GM19035 (cell line): ENCODE measurements at regions not wholly inside any gene's neighbourhood (a gene's known extent, or its start where the extent isn't known, plus 50 kb on each side); places are given as distances from the start of the nearest gene placed in this dataset.

Source experiments
- ATAC-seq: cut with Tn5 transposase; IDR thresholded peaks from one replicate; pipeline ENCODE4 v1.9.1; 2021; ENCODE audit not compliant: unreplicated experiment

DNA sequence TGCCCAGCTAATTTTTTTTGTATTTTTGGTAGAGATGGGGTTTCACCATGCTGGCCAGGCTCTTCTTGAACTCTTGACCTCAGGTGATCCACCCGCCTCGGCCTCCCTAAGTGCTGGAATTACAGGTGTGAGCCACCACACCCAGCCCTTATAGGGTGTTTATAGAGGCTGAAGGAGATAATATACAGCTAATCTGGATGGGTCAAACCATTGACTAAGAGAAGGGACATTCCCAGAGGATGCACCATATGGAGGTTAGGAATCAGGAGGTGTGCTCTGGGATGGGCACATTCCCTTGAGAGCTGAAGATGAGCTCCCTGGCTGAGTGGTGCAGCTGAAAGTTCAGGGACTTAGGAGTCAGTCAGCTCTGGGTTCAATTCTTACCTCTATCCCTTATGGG, 68.3 kb upstream of the SHISA3 start:
- ATAC-seq, result no peak

DNA sequence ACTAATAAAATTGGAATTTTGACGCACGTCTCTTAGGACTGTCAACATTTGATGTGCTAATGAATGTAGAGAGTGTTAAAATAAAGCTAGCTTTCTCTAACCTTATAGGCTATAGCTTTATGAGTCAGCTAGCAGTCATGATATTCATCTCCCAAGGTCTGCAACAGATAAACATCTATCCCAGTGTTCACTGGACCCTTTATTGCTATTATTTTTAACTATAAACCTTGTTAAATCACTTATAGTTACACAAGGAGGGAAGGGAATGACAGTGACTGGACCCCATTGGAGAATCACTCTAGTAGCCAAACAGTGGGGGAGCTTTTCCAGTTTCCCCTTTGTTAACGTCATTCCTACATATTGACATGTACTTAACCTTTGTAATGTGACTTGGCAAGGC, 67.9 kb upstream of the SHISA3 start:
- ATAC-seq, result no peak

GRCh38 chr4:42330002-42330592, 67.2 kb upstream of the SHISA3 start:
- ATAC-seq, result no peak

GRCh38 chr4:42331040-42331439, 66.2 kb upstream of the SHISA3 start:
- ATAC-seq, result no peak

DNA sequence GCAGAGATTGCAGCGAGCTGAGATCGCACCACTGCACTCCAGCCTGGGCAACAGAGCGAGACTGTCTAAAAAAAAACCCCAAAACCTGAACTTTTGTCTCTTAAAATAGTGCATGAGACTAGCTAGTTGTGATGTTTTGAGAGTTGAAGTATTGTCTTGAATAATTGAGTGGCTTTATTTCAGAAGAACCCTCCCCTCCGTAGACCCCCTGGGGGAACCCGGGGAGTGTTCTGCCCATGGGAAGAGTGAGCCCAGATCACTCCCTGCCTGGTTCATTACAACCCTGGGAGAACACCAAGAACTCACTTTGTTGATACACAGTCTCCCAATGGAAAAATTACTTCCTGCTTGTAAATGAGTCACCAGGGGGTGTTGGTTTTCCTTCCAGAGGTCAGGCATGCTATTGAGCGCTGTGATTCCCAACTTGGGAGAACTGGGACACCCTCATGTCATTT, 65.3 kb upstream of the SHISA3 start:
- ATAC-seq, result no peak

DNA sequence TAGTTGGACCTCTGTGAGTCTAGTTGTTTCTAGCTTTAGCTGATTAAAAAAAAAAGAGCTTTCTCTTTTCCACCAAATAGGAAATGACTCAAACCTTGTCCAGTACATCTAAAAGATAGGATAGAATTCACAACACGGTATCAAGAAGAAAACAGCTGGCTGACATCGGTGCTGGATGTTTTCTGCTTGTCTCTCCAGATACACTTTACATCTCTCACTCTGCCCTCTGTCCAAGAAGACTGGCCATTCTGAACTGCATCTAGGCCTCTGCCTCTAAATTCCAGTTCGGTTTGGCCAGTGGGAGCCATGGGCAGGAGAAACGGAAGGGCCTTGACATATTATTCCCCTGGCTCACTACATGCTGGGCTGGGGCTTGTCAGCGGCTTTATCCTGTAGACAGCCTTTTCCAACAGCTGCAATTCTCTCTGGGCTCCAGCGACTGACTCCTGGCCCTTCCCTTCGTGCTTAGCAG, 57.3 kb upstream of the SHISA3 start:
- ATAC-seq, result no peak

DNA sequence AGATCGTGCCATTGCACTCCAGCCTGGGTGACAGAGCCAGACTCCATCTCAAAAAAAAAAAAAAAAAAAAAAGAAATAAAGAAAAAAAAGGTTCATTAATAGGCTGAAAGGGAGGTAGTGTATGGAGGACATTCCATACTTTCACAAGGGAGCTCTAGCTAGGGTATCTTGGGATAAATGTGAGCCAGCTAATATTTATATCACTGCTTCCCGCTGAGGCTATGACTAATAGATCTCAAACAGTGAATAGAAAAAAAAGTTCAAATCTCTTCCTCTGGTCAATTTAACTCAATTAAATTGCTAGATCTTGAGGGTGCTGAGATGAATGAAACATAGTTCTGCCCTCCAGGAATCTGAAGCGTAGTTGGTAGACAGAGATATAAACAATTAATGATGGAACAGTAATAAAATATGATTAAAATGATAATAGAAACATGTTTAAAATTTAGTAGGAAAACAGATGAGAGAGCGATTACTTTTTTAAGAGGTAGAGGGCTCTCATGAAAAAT, 55.7 kb upstream of the SHISA3 start:
- ATAC-seq, result no peak

DNA sequence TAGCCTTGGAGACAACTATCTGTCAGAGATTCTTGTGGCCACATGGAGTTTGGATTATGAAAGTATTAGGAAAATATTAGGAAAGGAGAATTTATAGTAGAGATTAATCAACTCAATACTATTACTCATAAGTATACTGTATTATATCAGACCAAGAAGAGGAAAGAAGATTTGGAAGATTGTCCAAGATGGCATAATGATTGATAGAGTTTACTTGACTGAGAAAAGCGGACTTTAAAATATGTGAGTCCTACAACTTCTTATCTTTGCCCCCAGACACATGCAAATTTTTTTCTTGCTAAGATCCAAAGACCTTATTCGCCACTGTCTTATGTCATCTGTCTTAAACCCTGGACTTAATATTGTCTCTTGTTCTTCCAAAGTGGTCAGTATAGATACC, 54.8 kb upstream of the SHISA3 start:
- no peak for ATAC-seq

- peak; percentile 65 for ATAC-seq
These were observed 53.0 kb upstream of the SHISA3 start for GRCh38 chr4:42344309-42344708.

DNA sequence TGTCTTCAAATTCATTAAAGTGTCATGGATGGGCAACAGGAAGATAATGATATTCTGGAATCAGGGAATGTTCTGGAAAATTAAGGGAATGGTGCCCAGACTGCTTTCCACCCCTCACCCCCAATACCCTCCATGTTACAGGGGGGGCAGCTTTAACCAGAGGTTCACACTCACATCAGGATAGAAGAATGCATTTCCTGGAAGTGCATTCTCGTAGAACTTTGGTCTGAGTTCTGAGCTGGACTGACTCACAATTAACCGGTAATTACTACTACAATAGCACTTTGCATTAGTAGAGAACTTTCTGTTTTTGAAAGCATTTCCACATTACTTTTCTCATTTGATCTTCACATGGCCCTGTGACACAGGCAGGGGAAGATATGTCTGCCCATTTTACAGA, 52.5 kb upstream of the SHISA3 start:
- no peak for ATAC-seq

GRCh38 chr4:42345962-42346544, 51.2 kb upstream of the SHISA3 start:
- no peak for ATAC-seq

DNA sequence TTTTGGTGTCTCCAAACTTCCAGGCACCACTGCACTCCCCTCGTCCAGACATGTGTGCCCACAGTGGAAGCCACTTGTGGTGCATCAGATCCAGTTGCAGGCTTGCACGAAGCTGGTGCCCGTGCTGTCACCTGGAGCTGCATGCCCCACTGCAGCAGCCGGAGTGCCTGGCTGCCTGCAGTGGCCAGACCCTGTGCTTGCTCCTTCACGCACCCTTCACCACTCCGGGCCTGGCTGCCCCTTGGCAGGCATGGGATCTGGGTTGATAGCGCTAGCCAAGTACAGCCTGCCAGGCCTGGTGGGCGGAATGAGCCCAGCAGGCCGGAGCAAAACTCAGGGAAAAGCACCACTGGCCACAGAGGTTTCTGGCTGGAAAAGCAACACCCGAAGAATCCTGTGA, 50.2 kb upstream of the SHISA3 start:
- no peak for ATAC-seq
